Heart right ventricle (tissue), 16 donors: ENCODE measurements at regions not wholly inside any gene's neighbourhood (a gene's known extent, or its start where the extent isn't known, plus 50 kb on each side); places are given as distances from the start of the nearest gene placed in this dataset.
A peak's percentile ranks its signal among the peaks of the same experiment; 100 is the strongest.

Experiments used
- ATAC-seq, 8 donors: fragments of 200-7000 bp; cut with Tn5 transposase; one replicate each; pipeline ENCODE4 v1.9.1; 2020; ENCODE audit warnings: mild to moderate bottlenecking in 8 of 8, moderate library complexity in 8 of 8, moderate number of reproducible peaks in 1 of 8
- DNase-seq, 2 donors: peaks; one replicate each; pipeline ENCODE4 v3.0.0-alpha.2; 2020
- H3K27ac ChIP-seq, 10 donors: fragments of 200-600 bp; sonication (generic) in 2 of 10; one replicate each; pipeline versions ENCODE4 v1.5.0 to v1.8.0; 2020 to 2022; ENCODE audit warnings: mild to moderate bottlenecking in 3 of 10
- H3K27me3 ChIP-seq, 7 donors: fragments of 200-600 bp; one replicate each; pipeline ENCODE4 v1.8.0; 2021 to 2022; ENCODE audit warnings: mild to moderate bottlenecking in 2 of 7
- H3K36me3 ChIP-seq, 9 donors: fragments of 200-600 bp; sonication (generic) in 1 of 9; one replicate each; pipeline versions ENCODE4 v1.5.0 to v1.8.0; 2020 to 2022; ENCODE audit warnings: mild to moderate bottlenecking in 2 of 9
- H3K4me1 ChIP-seq, 9 donors: fragments of 200-600 bp; sonication (generic) in 1 of 9; one replicate each; pipeline versions ENCODE4 v1.5.0 to v1.8.0; 2020 to 2022; ENCODE audit warnings: mild to moderate bottlenecking in 4 of 9
- H3K4me3 ChIP-seq, 10 donors: fragments of 200-600 bp; sonication (generic) in 2 of 10; one replicate each; pipeline versions ENCODE4 v1.5.0 to v1.8.0; 2020 to 2022; ENCODE audit warnings: mild to moderate bottlenecking in 7 of 10, moderate library complexity in 2 of 10
- H3K9me3 ChIP-seq, 11 donors: fragments of 200-600 bp in 10 of 11; sonication (generic) in 2 of 11; one replicate each; pipeline versions ENCODE4 v1.5.0 to v1.8.0; 2013 to 2022; ENCODE audit warnings: mild to moderate bottlenecking in 2 of 11, control low read depth in 1 of 11, moderate library complexity in 1 of 11
- CTCF ChIP-seq, 9 donors: fragments of 200-600 bp; sonication (generic) in 2 of 9; IDR thresholded peaks; one replicate each; pipeline versions ENCODE4 v1.5.0 to v1.8.0; 2021 to 2022; ENCODE audit warnings: antibody characterized with exemption in 9 of 9, mild to moderate bottlenecking in 5 of 9, moderate library complexity in 1 of 9
- WGBS, 2 donors: extraction: QIAGEN DNeasy Blood & Tissue Kit; methylation state at CpG; one replicate each; pipeline ENCODE4 v1.1.7; 2013; ENCODE audit warnings: inconsistent platforms in 1 of 2; 5-methylcytosine and 5-hydroxymethylcytosine counted together
- intact Hi-C, 10 donors: fragments of 100-400 bp; cut with DNase I; formaldehyde crosslinking; loops; one replicate each; pipeline versions ENCODE4 v1.11.1 to v1.14.2; 2022
- donor health status: Arrhythmogenic right ventricular cardiomyopathy.
- donor health status: ischemic (EF 13 %, LVEDD 7.1; RV severe dilation, severe dysfunction).
- donor health status: healthy with polysubstance abuse.
- donor health status: DM: no; HTN: yes; CAD: no.
- donor health status: DM: no; HTN: no; CAD: no.
- donor health status: ischemic (EF 25% LVEDD 6.9; RV normal size, moderate dysfunction).
- donor health status: ischemic (EF 25% LVEDD 5.7; RV mildly dilated, moderate dysfunction).
- donor health status: healthy.
- donor health status: DM: yes; HTN: yes; CAD: no.
- donor health status: Ischemic cardiomyopathy.
- donor health status: ischemic (EF 35%, LVEDD 5.7; RV mildly dilated, moderate dysfunction).
- donor health status: nonischemic (EF 11% LVEDD 7.7; RV severe dilation, severe dysfunction).
- donor health status: DM: yes; HTN: yes; CAD: no.
- donor health status: PGD.
- donor health status: ischemic (EF 29% LVEDD 5.4; RV normal size, mild dysfunction).
- donor health status: nonischemic (EF 23%, LVEDD 6.1; RV moderate dilation, normal function).

DNA sequence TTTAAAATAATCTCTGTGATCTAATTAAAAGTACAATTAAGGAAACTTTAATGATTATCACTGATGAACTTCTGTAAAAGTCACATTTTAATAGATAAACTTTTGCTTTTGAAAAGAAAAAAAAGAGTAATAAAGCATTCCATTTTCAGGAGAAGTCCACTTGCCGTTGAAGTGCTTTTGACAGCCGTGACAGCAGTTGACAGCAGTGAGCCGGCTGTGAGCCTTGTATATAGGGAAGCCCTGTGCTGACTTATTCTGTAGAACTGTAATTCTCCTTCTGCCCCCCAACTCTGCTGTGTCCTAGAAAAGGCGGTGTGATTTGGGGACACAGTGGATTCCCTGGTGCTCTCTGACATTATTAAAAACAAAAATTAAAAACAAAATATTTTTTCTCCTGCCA is 78.0 kb downstream of the POM121L12 start:
- no peak for TF ChIP-seq CTCF (IDR thresholded peaks at IDR 0.05)
- H3K27me3 ChIP-seq, result no peaks in the 10 kb centered on the region
- intact Hi-C loops, result no loop called here
- H3K4me1 ChIP-seq, result peaks cover 0 to 18% (median 0%) of the 10 kb centered on the region in 9 donors
- 45 to 56% methylated on average over 4 of the region's 4 CpGs for WGBS, 2 donors
- no peak overlapping the region for H3K27ac ChIP-seq
- no peak overlapping the region for H3K4me3 ChIP-seq
- peaks cover 0 to 4% (median 0%) of the 10 kb centered on the region in 11 donors for H3K9me3 ChIP-seq
- no peak for ATAC-seq
- no peak for DNase-seq
- H3K36me3 ChIP-seq, result no peaks in the 10 kb centered on the region

DNA sequence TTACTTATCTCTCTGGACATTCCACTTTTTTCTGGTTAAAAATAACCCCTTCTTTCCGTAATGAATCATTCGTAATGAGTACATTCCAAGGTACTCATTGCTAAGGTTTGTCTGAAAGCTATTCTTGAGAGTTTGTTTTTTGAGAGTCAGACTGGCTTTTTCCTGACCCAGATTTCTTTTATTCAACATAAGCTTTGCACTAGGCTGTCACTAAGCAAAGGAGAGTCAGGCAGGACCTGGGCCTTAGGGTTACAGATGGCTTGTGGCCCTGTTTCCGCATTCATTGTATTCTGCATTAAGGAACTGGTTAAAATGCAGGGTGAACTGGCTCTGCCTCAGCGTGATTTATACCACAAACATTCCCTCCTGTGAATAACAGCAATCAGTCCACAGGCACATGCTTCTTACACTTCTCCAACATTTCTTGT is 84.1 kb downstream of the POM121L12 start:
- Histone ChIP-seq H3K36me3 (no peaks in the 10 kb centered on the region), H3K27ac (no peak overlapping the region), H3K27me3 (no peaks in the 10 kb centered on the region), H3K4me3 (no peak overlapping the region), H3K4me1 (peaks cover 0 to 5% (median 0%) of the 10 kb centered on the region in 9 donors), H3K9me3 (peaks cover 0 to 4% (median 0%) of the 10 kb centered on the region in 11 donors)
- WGBS, 2 donors, result 39 to 44% methylated on average over 4 of the region's 4 CpGs
- TF ChIP-seq CTCF (IDR thresholded peaks at IDR 0.05), result no peak
- intact Hi-C loops, result no loop called here
- ATAC-seq (no peak), DNase-seq (no peak)

DNA sequence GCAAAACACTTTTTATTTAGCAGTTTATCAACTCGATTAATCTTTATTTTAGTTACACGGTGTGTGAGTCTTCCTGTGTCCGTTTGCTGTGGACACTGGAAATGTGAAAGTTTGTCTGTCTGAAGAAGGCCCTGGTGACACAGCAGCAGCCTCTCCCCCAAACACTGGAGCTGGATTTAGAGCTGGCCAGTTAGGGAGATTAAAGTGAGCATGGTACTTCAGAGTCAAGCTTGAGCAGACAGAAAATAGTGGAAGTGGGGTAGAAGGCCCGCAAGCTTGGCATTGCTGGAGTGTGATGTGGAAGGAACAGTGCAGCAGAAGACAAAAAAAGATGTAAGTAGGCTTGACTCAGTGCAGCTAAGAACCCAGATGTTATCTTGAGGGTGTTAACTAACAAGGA is 85.9 kb downstream of the POM121L12 start:
- Histone ChIP-seq H3K4me3 (no peak overlapping the region), H3K27me3 (no peaks in the 10 kb centered on the region), H3K4me1 (peaks cover 0 to 5% (median 0%) of the 10 kb centered on the region in 9 donors), H3K36me3 (no peaks in the 10 kb centered on the region), H3K9me3 (peaks cover 0 to 4% (median 0%) of the 10 kb centered on the region in 11 donors), H3K27ac (no peak overlapping the region)
- TF ChIP-seq CTCF (IDR thresholded peaks at IDR 0.05), result no peak
- peak in 1 of 8 donors; percentile 65 for ATAC-seq
- no peak for DNase-seq
- intact Hi-C loops, result no loop called here
- 67 to 76% methylated on average over 4 of the region's 4 CpGs for WGBS, 2 donors

GRCh38 chr7:53131697-53132096 is 96.3 kb downstream of the POM121L12 start:
- H3K36me3 ChIP-seq, result no peaks in the 10 kb centered on the region
- no peak for DNase-seq
- intact Hi-C loops, result no loop called here
- no peak for TF ChIP-seq CTCF (IDR thresholded peaks at IDR 0.05)
- H3K4me1 ChIP-seq, result no peaks in the 10 kb centered on the region
- peaks cover 0 to 8% (median 0%) of the 10 kb centered on the region in 11 donors for H3K9me3 ChIP-seq
- no peak for ATAC-seq
- 37 to 76% methylated on average over 1 of the region's 1 CpG for WGBS, 2 donors
- no peaks in the 10 kb centered on the region for H3K27me3 ChIP-seq
- no peak overlapping the region for H3K27ac ChIP-seq
- no peak overlapping the region for H3K4me3 ChIP-seq
